H9 (cell line): ENCODE measurements at regions not wholly inside any gene's neighbourhood (a gene's known extent, or its start where the extent isn't known, plus 50 kb on each side); places are given as distances from the start of the nearest gene placed in this dataset.

Experiments
- DNase-seq: peaks from one replicate; pipeline ENCODE4 v3.0.0-alpha.2; 2017
- H2AFZ ChIP-seq: one replicate; pipeline ENCODE4 v1.6.1; 2013; ENCODE audit warnings: mild to moderate bottlenecking, low read length, control low read depth, moderate library complexity
- H2AK5ac ChIP-seq: 2 replicates; pipeline ENCODE4 v1.6.1; 2013; ENCODE audit warnings: low read length, control low read depth, mixed read lengths; ENCODE audit not compliant: insufficient read length
- H2BK120ac ChIP-seq: one replicate; pipeline ENCODE4 v1.6.1; 2013; ENCODE audit warnings: low read depth, mild to moderate bottlenecking, low read length, control low read depth, inconsistent platforms; ENCODE audit not compliant: poor library complexity, severe bottlenecking
- H2BK12ac ChIP-seq: 2 replicates; pipeline ENCODE4 v1.6.1; 2013; ENCODE audit warnings: low read length, control low read depth, mixed read lengths, low read depth; ENCODE audit not compliant: insufficient read length
- H2BK15ac ChIP-seq: 2 replicates; pipeline ENCODE4 v1.6.1; 2013; ENCODE audit warnings: low read depth, low read length, control low read depth
- H2BK20ac ChIP-seq: one replicate; pipeline ENCODE4 v1.6.1; 2013; ENCODE audit warnings: low read depth, mild to moderate bottlenecking, low read length, control low read depth, inconsistent platforms; ENCODE audit not compliant: poor library complexity, severe bottlenecking
- H2BK5ac ChIP-seq: 2 replicates; pipeline ENCODE4 v1.6.1; 2013; ENCODE audit warnings: low read length, control low read depth, mixed read lengths; ENCODE audit not compliant: insufficient read length
- H3K14ac ChIP-seq: 2 replicates; pipeline ENCODE4 v1.6.1; 2013; ENCODE audit warnings: low read length, control low read depth; ENCODE audit not compliant: insufficient read depth
- H3K18ac ChIP-seq: 2 replicates; pipeline ENCODE4 v1.6.1; 2013; ENCODE audit warnings: low read depth, mild to moderate bottlenecking, mixed read lengths, low read length, control low read depth; ENCODE audit not compliant: insufficient read length
- H3K23ac ChIP-seq: 2 replicates; pipeline ENCODE4 v1.6.1; 2013; ENCODE audit warnings: low read length, control low read depth, mixed read lengths, low read depth; ENCODE audit not compliant: insufficient read length
- H3K23me2 ChIP-seq: 2 replicates; pipeline ENCODE4 v1.6.1; 2013; ENCODE audit warnings: low read depth, mild to moderate bottlenecking, mixed read lengths, low read length, control low read depth; ENCODE audit not compliant: insufficient read length, poor library complexity, severe bottlenecking
- H3K27ac ChIP-seq: 2 replicates; pipeline ENCODE4 v1.5.1; 2013; ENCODE audit warnings: low read length, control low read depth, mixed read lengths, low read depth; ENCODE audit not compliant: insufficient read length
- H3K27me3 ChIP-seq: 2 replicates; pipeline ENCODE4 v1.6.1; 2013; ENCODE audit warnings: low read length, control low read depth, inconsistent platforms; ENCODE audit not compliant: insufficient read depth
- H3K4ac ChIP-seq: 2 replicates; pipeline ENCODE4 v1.6.1; 2013; ENCODE audit warnings: low read depth, mild to moderate bottlenecking, control low read depth, inconsistent platforms, low read length, moderate library complexity
- H3K4me1 ChIP-seq: 2 replicates; pipeline ENCODE4 v1.6.1; 2013; ENCODE audit warnings: low read length, control low read depth, inconsistent platforms; ENCODE audit not compliant: insufficient read depth
- H3K4me2 ChIP-seq: 2 replicates; pipeline ENCODE4 v1.6.1; 2013; ENCODE audit warnings: low read length, control low read depth, mixed read lengths; ENCODE audit not compliant: insufficient read length, insufficient read depth
- H3K56ac ChIP-seq: 2 replicates; pipeline ENCODE4 v1.6.1; 2013; ENCODE audit warnings: low read depth, mild to moderate bottlenecking, mixed read lengths, low read length, control low read depth; ENCODE audit not compliant: insufficient read length
- H3K79me1 ChIP-seq: 2 replicates; pipeline ENCODE4 v1.6.1; 2013; ENCODE audit warnings: low read depth, mild to moderate bottlenecking, moderate library complexity, low read length, control low read depth, inconsistent platforms; ENCODE audit not compliant: insufficient read depth, poor library complexity, severe bottlenecking
- H3K79me2 ChIP-seq: 2 replicates; pipeline ENCODE4 v1.6.1; 2013; ENCODE audit warnings: low read length, control low read depth, inconsistent platforms; ENCODE audit not compliant: insufficient read depth
- H3K9ac ChIP-seq: 2 replicates; pipeline ENCODE4 v1.6.1; 2013; ENCODE audit warnings: low read length, control low read depth, mixed read lengths; ENCODE audit not compliant: insufficient read length; ENCODE audit errors: extremely low read depth
- H3K9me3 ChIP-seq: one replicate; pipeline ENCODE4 v1.6.1; 2013; ENCODE audit warnings: low read depth, low read length, inconsistent platforms; ENCODE audit not compliant: control insufficient read depth
- H3T11ph ChIP-seq: one replicate; pipeline ENCODE4 v1.6.1; 2013; ENCODE audit warnings: mild to moderate bottlenecking, low read length, control low read depth, inconsistent platforms
- H4K20me1 ChIP-seq: one replicate; pipeline ENCODE4 v1.6.1; 2013; ENCODE audit not compliant: control insufficient read depth, insufficient read length, insufficient read depth
- H4K5ac ChIP-seq: 2 replicates; pipeline ENCODE4 v1.6.1; 2013; ENCODE audit warnings: low read depth, mild to moderate bottlenecking, mixed read lengths, low read length, control low read depth; ENCODE audit not compliant: insufficient read length
- H4K8ac ChIP-seq: replicated peaks from 2 replicates; pipeline ENCODE4 v1.6.1; 2013; ENCODE audit warnings: low read length, control low read depth, mixed read lengths, low read depth; ENCODE audit not compliant: insufficient read length
- H4K91ac ChIP-seq: 2 replicates; pipeline ENCODE4 v1.6.1; 2013; ENCODE audit warnings: low read depth, mild to moderate bottlenecking, moderate library complexity, mixed read lengths, low read length, control low read depth; ENCODE audit not compliant: insufficient read length
- H3K27ac Mint-ChIP-seq, 3 experiments: 2 replicates in 2 of 3; 3 replicates in 1 of 3; pipeline ENCODE4 v1.8.0; 2020 to 2021; ENCODE audit warnings: mixed read lengths in 3 of 3, mild to moderate bottlenecking in 1 of 3, moderate library complexity in 1 of 3
- H3K27me3 Mint-ChIP-seq: 2 replicates; pipeline ENCODE4 v1.8.0; 2021; ENCODE audit warnings: low read depth, mild to moderate bottlenecking, moderate library complexity, mixed read lengths
- H3K36me3 Mint-ChIP-seq, 3 experiments: 2 replicates in 2 of 3; 3 replicates in 1 of 3; pipeline ENCODE4 v1.8.0; 2020 to 2021; ENCODE audit warnings: low read depth in 3 of 3, mixed read lengths in 3 of 3; ENCODE audit not compliant: insufficient read depth in 1 of 3
- H3K4me1 Mint-ChIP-seq, 2 experiments: 2 replicates each; pipeline ENCODE4 v1.8.0; 2020; ENCODE audit warnings: mixed read lengths in 2 of 2
- H3K4me3 Mint-ChIP-seq, 2 experiments: 2 replicates in 1 of 2; 3 replicates in 1 of 2; pipeline ENCODE4 v1.8.0; 2020 to 2021; ENCODE audit warnings: mild to moderate bottlenecking in 2 of 2, mixed read lengths in 2 of 2, moderate library complexity in 1 of 2
- H3K9me3 Mint-ChIP-seq, 2 experiments: 2 replicates in 1 of 2; 3 replicates in 1 of 2; pipeline ENCODE4 v1.8.0; 2020; ENCODE audit warnings: mild to moderate bottlenecking in 2 of 2, mixed read lengths in 2 of 2, moderate library complexity in 1 of 2
- WGBS: extraction: QIAGEN DNeasy Blood & Tissue Kit; methylation state at CpG from one replicate; pipeline ENCODE4 v1.1.7; 2013; ENCODE audit warnings: missing lambda C conversion rate, low lambda C conversion rate, mixed read lengths; ENCODE audit not compliant: insufficient read length; ENCODE audit errors: extremely low coverage; 5-methylcytosine and 5-hydroxymethylcytosine counted together
- TF ChIP-seq, protein P1 (sequence below): fragments of 200-600 bp; sonication (generic); conservative IDR thresholded peaks from 3 replicates; pipeline ENCODE4 v1.8.0; 2021; ENCODE audit warnings: antibody characterized with exemption, mild to moderate bottlenecking

DNA sequence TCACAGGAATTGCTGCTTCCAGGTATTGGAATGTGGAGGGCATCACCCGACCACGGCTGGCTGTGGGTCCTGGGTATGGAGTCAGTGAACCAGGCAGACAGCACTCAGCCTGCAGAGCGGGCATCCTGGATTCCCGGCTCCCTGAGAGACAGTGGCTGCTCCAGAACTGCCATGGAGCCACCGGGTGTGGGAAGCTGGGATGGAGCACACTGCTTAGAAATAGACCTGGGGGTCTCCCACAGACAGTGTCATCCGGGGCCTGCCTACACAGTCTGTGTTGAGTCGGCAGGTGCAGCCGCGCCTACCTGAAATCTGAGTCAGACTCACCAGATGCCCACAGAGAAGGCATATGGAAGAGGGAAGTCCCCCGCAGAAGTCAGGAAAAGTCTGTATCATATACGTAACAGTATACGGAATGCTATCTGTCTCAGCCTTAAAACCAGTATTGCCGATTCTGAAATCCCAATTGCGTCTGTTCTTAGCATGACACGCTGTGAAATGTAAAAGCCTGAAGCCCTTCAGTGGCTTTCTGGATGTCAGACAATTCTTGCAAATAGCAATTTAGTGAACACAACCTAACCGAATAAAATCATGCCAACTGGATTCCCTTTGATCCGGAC is 509.7 kb upstream of the MYT1L start:
- Histone ChIP-seq H3K27me3 (no peaks in the 10 kb centered on the region), H3K79me1 (no peaks in the 10 kb centered on the region), H3K27ac (no peak overlapping the region), H4K5ac (no peak overlapping the region), H3K18ac (no peak overlapping the region), H2AK5ac (no peak overlapping the region), H3K4me2 (no peak overlapping the region), H3K56ac (no peak overlapping the region), H2BK120ac (no peak overlapping the region), H2BK12ac (no peak overlapping the region), H3K9ac (no peak overlapping the region), H3K9me3 (no peaks in the 10 kb centered on the region), H2BK5ac (no peak overlapping the region), H2BK15ac (no peak overlapping the region), H2AFZ (no peak overlapping the region), H3K23me2 (no peaks in the 10 kb centered on the region), H3T11ph (no peak overlapping the region), H2BK20ac (no peak overlapping the region), H4K91ac (no peak overlapping the region), H3K14ac (no peak overlapping the region), H3K23ac (no peak overlapping the region), H3K4ac (no peak overlapping the region), H4K8ac (no peak overlapping the region), H4K20me1 (no peaks in the 10 kb centered on the region), H3K79me2 (no peaks in the 10 kb centered on the region), H3K4me1 (no peaks in the 10 kb centered on the region)
- Mint-ChIP-seq H3K4me3 (no peak overlapping the region), H3K4me1 (peaks cover 10 to 14% of the 10 kb centered on the region in 2 experiments), H3K36me3 (no peaks in the 10 kb centered on the region), H3K9me3 (no peaks in the 10 kb centered on the region; a peak in 1 of 5 replicates), H3K27me3 (peaks cover 10% of the 10 kb centered on the region), H3K27ac (no peak overlapping the region)
- WGBS, result no CpG with 5 or more reads among the region's 17 CpGs
- TF ChIP-seq, protein P1, sequence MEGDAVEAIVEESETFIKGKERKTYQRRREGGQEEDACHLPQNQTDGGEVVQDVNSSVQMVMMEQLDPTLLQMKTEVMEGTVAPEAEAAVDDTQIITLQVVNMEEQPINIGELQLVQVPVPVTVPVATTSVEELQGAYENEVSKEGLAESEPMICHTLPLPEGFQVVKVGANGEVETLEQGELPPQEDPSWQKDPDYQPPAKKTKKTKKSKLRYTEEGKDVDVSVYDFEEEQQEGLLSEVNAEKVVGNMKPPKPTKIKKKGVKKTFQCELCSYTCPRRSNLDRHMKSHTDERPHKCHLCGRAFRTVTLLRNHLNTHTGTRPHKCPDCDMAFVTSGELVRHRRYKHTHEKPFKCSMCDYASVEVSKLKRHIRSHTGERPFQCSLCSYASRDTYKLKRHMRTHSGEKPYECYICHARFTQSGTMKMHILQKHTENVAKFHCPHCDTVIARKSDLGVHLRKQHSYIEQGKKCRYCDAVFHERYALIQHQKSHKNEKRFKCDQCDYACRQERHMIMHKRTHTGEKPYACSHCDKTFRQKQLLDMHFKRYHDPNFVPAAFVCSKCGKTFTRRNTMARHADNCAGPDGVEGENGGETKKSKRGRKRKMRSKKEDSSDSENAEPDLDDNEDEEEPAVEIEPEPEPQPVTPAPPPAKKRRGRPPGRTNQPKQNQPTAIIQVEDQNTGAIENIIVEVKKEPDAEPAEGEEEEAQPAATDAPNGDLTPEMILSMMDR, result no peak
- DNase-seq, result peak; percentile 19
